ENCODE measurements at regions not wholly inside any gene's neighbourhood (a gene's known extent, or its start where the extent isn't known, plus 50 kb on each side); places are given as distances from the start of the nearest gene placed in this dataset.
"Not testable (repeated sequence)": the region's sequence is repeated elsewhere in the genome, so short reads cannot be mapped to it uniquely, and the experiment has no call there.

- DNase-seq, result not testable (repeated sequence)
Observed at GRCh38 chr1:121117298-121117611, 66.9 kb downstream of the FAM72B start.

- peak; percentile 52 for DNase-seq
Observed at GRCh38 chr1:121117622-121118479, 66.3 kb downstream of the FAM72B start.

Data from right forelimb (tissue), 1 donor.